ENCODE measurements at regions not wholly inside any gene's neighbourhood (a gene's known extent, or its start where the extent isn't known, plus 50 kb on each side); places are given as distances from the start of the nearest gene placed in this dataset.

DNA sequence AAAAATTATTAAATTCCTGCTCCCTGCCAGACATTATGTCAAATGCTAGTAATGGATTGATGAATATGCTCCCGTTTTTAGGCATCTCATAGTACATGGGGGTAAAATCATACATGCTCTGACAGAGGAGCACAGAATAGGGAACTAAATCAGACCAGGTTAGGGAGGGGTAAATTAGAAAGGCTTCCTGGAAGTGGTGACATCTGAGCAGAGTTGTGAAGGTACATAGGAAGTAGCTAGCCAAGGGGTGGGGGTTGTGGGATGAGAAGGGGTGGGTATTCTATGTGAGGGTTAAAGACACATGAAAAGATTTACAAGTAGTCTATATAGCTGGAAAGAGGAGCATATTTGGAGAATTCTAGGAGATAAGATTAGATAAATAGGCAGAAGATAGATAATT lies 171.7 kb upstream of the FBXO33 start:
- no peak for TF ChIP-seq CTCF (IDR thresholded peaks at IDR 0.05)
- no peak for TF ChIP-seq POLR2AphosphoS5 (IDR thresholded peaks at IDR 0.05)
- no peak for TF ChIP-seq POLR2A (IDR thresholded peaks at IDR 0.05)
- no peak for TF ChIP-seq EP300 (IDR thresholded peaks at IDR 0.05)

Data from stomach (tissue), 4 donors.